SHP77 treated with DMSO at 0.1 percent for 48 hours (cell line): ENCODE measurements at regions not wholly inside any gene's neighbourhood (a gene's known extent, or its start where the extent isn't known, plus 50 kb on each side); places are given as distances from the start of the nearest gene placed in this dataset.
A peak's percentile ranks its signal among the peaks of the same experiment; 100 is the strongest.

Experiments
- DNase-seq: peaks from one replicate; lab custom pipeline; 2025; lab: John Stamatoyannopoulos, UW

DNA sequence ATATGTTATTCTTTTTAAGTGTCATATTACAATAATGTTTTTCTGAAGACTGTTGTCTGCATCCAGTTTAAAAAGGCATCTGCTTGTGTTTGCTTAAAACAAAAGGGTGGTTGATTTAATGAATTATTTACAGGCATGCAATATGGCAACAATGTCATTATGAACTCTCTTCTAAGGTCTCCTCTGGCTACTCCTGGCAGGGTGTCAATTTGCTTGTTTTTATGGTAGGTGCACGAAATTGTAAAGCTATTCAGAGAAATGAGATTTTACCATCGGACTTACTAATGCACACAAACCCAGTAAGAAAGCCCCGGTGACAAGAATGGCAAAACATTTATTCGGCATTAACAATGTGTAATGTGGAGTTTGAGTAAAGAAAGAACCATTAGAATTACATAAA, 539.8 kb upstream of the ZNF608 start:
- DNase-seq, result no peak

DNA sequence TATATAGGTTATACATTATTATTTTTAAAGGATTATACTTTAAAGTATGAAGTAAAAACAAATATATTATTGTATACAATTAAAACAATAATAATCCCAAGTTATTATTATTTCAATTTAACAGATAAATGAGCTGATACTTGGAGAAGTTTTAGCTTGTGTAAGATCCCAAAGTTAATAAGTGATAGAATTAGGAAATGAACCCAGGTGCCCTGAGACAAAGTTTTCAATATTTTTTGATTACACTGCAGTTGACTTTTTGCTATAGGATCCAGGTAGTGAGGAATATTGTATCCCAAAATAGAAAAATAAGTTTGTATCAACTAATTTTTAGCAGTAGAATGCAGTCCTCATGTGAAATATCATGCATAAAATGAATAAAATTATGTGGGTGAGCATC, 543.2 kb upstream of the ZNF608 start:
- DNase-seq, result no peak

DNA sequence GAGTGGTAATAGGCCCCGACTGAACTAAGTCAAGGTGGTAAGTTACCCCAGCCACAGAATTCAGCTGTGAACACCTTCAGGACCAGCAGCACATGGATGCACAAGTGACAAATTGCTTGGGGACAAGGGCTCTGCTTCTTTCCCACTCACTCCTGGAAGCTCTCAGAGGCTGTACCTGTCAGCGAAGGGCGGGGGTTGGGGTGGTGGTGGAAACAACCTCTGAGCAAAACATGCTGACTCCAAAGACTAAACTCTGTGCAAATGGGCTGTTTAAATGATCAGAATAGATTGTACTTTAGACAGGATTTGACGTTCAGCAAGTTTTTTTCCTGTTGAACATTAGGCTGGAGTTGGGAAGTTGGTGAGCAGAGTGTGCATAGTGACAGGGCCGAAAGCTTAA, 544.5 kb upstream of the ZNF608 start:
- DNase-seq, result no peak

DNA sequence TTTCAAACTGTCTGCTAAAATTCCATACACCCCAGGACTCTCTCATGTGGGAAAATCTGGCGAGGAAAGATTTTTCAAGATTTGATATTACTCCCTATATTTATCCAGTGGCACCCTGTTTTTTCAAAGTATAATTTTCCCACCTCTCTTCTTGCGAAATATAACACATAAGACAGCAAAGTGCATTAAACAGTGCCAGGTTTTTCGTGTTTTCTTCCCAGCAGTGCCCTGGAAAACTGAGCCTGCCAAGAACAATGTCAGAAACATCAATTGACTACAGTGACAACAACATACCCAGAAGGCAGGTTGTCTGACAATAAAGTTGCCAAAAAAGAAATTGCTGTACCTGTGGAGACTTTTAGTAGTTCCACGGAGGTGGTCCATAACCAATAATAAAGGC, 545.0 kb upstream of the ZNF608 start:
- DNase-seq, result no peak

DNA sequence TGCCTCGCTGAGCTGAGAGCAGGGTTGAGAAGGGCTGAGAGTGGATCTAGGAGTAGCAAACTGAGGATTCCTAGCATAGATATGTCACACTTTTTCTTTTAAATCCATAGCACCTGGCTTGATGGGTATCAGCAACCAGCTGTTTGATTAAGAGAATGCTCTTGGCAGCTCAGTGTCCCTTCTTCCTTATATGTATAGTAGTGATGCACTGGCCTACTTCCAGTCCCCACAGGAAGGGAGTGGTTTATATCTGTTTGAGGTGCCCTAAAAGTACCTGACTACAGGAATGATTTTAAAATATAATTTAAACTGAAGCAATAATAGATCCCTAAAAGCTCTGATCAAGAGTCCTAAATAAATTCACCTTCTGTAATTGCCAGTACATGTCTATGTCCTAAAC, 546.8 kb upstream of the ZNF608 start:
- no peak for DNase-seq

DNA sequence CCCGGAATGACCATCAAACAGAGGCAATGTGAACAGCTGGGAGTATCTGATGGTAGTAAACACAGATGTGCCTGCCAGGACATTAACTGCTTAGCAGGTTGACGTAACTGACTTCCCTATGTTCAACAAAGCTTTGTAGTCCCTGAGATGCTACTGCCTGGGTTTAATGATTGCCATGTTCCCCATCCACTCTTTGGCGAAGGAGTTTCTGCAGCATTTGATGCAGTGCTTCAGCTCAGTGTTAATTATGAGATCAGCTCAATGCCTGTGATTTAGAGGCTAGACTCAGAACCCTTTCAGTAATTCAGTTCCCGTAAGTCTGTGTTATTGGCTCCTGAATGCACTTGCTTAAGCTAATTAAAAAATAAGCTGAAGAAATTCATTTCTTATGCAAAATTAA, 547.3 kb upstream of the ZNF608 start:
- DNase-seq, result no peak

DNA sequence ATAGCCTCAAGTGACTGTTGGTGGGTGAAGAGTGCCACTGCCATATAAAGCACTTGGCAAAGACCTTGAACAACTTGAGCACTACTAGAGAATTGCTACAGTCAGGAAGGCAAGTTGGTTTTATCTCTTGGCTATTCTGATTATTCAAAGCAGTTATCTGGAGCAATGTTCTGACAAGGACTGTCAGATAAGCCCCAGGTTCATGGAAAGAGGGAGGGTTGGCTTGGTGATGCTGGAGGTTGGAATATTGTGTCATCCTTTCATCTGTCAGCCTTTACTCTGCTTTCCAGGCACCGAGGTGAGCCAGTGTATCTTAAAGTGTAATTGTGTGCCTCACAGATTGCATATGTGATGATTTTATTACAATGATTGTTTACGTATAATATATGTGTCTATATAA, 548.4 kb upstream of the ZNF608 start:
- no peak for DNase-seq

DNA sequence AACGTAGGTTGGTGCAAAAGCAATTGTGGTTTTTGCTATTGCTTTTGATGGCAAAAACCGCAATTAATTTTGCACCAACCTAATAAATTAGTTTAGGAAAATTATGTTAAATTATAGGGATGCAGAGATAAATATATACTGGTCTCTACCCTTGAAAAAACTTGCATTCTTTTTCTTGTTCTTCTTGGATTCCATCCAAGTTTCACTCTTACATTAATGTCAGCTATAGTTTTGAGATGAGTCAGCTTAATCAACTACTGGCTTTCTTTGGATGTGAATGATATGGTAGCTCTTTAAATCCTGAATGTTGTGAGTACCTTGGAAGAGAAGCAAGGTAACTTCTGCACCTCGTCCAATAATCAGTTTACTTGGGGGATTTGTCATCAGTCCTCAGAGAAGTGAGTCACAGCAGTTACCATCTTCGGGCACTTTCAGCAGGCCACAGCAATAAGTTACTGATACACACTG, 549.0 kb upstream of the ZNF608 start:
- DNase-seq, result no peak

DNA sequence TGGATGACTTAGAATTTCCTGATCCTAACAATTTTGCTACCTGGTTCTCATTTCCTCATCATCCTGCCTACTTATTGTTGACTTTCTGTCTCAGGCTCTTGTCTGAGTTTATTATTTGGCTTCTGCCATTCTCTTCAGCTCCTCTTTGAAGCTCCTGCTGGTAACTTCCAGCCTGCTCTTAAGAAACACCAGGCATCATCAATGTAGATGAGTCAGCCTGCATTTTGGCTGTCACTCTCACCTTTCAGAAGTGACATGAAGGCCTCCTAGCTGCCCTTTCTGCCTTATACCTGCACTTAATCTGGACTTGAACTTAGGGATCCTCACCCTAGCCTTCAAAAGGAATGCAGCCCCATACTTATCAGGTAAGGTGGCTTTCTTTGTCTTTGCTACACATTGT, 551.8 kb upstream of the ZNF608 start:
- no peak for DNase-seq

DNA sequence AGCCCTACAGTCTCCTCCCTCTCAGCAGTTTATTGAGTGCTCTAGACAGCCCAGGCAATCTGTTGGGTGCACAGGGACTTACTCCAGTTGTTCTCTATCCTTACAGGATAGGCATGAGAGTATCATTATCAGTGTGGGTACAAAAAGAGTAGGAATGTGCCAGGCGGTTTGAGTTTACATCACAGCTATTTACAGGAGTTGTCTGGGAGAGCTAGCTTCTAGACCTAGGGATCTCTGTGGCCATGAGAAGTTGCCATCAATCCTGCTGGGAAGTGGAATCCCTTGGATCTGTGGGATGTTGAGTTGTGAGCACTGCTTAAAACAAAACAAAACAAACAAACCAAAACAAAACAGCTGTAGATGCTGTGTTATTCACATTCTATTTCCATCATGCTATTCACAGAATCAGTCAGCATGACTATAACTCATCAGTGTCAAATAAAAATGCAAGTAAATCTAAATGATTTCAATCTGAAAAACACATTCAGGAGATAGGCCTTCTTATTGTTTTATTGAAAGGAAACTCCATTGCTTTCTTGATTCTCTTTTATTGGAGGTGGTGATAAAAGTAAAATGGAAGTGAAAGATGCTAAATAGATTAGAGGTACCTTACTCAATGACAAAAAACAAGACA, 552.4 kb upstream of the ZNF608 start:
- no peak for DNase-seq

DNA sequence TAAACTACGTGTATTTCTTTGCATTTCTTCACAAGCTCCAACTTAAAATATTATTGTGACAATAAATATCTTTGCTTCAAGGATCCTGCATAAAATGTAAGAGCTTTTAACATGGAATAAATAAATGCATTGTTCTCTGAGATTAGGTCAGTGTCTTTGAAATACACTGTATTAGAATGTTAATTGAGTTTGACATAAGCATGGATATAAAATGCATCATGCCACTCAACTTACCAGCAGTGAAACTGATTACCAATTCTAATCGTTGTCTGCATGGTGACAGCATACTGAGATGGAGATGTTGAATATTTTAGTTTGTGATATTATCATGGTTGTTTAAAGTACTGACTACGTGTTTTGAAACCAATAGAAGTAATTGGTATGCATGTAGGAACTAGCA, 555.3 kb upstream of the ZNF608 start:
- DNase-seq, result no peak

DNA sequence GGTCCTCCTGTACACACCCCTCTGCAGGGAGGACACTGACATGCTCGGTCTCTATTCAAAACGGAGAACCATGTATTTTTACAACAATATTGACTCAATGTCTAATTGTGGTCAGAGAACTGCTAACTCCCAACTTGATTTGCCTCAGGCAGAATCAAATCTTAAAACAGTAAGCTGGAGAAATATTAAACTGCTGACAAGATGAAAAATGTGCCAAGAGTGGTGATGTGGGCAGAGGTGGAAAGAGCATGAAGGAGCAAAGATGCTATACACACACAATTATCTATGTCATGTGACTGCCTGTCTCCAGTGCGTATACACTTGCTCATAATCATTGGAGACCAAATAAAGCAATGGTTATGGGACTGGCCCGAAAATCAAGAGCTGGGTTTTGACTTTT, 556.1 kb upstream of the ZNF608 start:
- DNase-seq, result no peak

DNA sequence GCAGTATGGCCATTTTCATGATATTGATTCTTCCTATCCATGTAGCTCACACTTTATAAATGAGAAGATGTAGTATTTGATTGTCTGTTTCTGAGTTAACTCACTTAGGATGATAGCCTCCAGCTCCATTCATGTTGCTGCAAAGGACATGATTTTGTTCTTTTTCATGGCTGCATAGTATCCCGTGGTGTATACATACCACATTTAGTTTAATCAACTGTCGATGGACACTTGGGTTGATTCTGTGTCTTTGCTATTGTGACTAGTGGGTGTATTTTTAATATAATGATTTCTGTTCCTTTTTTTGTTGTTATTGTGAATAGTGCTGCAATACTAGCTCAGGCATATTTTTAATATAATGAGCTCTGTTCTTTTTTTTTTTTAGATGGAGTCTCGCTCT, 560.3 kb upstream of the ZNF608 start:
- no peak for DNase-seq

DNA sequence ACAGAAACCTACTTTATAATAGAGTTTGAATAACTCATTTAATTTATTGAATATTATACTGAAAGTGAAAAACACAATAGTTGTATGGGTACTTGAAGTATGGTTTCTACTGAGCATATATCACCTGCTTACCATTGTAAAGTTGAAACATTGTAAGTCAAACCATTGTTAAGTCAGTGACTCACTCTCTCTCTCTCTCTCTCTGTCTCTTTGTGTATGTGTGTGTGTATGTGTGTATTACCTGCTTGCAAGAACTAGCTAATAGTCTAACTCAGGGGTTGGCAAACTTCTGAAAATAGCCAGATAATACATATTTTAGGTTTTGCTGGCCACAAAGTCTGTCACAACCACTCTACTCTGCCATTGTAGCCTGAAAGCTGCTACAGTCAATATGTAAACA, 564.3 kb upstream of the ZNF608 start:
- DNase-seq, result no peak

DNA sequence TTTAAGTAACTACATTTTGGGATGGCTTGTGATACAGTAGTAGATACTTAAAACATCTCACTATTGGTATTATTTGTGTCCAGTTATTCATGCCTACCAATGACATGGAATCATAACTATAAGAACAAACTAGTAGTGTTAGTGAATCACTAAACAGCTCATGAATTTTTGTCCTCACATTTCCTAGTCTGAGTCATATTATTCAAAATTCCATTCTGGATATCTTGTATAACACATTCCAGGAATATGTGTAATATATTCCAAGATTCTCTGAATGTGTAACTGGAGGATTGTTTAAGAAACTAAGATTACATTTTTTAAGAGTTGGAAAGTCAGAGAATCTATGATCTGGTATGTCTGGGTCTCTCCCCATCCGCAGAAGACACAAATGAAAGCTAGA, 565.3 kb upstream of the ZNF608 start:
- no peak for DNase-seq

DNA sequence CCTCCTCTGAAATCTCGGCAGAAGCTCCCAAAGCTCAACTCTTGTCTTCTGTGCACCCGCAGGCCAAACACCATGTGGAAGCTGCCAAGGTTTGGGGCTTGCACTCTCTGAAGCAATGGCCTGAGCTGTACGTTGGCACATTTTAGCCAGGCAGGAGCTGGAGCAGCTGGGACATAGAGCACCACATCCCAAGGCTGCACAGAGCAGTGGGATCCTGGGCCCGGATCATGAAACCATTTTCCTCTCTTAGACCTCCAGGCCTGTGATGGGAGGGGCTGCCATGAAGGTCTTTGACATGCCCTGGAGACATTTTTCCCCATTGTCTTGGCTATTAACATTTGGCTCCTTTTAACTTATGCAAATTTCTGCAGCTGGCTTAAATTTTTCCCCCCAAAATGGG, 567.1 kb upstream of the ZNF608 start:
- DNase-seq, result no peak

DNA sequence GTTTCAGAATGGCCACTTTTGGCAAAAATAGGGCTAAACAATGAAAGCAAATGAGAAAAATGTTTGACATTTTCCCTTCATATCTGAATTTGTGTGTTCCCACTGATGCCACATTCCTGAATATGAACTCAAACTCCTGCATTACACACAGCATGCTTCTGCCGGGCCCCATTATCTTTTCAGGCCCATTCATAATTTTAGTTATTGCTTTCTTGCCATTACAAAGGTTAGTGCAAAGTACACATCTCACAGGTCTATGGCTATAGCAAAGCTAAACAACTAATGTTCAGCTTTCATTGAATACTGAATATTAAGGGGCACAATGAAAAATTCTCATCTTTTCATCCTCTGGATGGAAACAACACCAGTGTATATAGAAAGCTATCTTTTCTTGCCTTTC, 568.9 kb upstream of the ZNF608 start:
- DNase-seq, result no peak

DNA sequence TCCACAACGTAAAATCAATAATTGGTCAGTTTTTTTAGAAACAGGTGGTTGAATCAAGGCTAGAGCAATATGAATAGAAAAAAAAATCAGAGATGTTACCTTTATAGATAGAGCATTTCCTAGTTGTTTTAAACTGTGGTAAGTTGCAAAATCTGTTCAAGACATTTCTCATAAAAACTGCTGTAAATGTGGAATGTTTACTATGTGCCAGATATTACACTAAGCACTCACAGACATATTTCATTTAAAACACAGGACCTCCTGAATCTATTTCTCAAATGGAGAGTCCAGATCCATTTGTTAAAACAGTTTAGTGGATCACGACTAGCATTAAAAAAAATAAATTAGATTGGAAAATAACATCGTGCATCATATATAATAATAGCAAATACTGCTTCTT, 570.0 kb upstream of the ZNF608 start:
- DNase-seq, result no peak

DNA sequence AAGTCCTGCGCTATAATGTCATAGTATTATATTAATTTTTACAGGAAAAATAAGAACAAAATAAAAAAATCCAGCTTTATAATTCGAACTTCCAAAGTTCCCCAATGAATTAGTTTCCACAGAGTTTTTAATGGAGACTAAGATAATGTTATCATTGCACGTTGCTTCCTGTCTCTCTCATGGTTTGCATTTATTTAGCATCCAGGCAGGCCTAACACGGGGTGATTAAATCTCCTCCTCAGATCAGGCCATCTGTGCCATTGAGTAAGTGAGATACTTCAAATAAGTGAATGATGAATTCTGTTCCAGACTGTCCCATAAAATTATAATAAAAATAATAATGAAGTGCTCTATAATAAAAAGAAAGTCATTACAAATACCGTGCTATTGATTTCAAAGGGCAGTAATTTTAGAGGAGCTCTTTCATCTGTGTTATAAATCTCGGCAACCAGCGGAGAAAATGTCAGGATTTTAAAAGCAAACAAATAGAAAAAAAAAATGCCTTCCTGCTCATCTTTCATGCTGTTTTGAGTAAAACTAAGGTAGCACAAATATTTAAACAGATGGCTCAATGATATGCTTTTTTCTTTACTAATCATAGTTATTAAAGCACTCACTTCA, 570.6 kb upstream of the ZNF608 start:
- DNase-seq, result peak; percentile 100

DNA sequence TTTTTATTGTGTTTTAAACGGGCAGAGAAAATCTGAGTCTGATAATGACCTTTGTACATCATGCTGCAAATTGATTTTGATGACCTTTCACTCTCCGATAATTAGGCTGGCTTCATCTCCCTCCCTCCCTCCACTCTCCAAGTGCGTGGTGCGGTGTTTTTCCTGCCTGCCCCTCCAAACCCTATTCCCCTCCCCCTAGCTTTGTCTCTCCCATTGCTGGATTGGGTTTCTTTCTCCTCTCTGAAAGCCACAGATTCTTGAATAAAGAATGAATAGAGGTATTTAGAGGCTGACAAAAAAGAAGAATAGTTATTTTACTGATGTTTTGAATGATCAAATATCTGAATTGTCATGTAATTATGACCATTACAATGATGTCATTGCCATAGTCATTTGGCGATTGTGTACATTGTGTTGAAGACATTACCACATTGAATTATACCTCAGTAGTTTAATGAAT, 571.1 kb upstream of the ZNF608 start:
- DNase-seq, result no peak

DNA sequence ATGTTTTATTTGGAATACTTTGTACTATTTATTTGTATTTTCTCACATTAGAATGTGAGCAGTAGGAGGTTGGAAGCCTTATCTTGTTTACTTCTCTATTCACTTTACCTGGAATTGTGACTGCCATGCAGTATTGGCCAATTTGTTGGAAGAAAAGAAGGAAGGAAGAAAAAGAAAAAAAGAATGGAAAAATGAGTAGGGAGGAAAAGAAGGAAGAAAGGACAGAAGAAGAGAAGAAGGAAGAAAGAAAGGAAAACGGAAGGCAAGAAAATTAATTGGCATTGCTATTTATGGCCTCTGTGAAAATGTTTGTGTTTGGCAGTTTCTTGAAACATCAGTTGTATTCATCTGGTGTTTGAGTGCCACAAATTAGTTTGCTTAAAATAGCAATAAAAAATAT, 575.2 kb upstream of the ZNF608 start:
- DNase-seq, result no peak

DNA sequence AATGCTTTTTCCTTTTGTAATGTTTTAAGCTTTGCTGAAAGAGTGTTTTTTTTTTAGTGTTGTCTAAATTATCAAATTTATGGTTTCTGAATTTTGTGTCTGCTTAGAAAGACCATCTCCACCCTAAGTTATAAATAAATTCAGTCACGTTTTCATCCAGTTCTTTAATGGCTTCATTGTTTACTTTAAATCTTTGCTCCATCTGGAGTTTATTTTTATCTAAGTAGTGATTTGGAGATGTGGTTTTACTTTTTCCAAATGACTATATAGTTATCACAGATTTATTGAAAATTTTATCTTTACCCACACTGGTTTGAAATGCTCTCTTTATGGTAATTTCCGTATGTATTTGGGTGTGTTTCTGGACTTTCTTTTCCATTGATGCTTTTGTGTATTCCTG, 577.2 kb upstream of the ZNF608 start:
- DNase-seq, result no peak

DNA sequence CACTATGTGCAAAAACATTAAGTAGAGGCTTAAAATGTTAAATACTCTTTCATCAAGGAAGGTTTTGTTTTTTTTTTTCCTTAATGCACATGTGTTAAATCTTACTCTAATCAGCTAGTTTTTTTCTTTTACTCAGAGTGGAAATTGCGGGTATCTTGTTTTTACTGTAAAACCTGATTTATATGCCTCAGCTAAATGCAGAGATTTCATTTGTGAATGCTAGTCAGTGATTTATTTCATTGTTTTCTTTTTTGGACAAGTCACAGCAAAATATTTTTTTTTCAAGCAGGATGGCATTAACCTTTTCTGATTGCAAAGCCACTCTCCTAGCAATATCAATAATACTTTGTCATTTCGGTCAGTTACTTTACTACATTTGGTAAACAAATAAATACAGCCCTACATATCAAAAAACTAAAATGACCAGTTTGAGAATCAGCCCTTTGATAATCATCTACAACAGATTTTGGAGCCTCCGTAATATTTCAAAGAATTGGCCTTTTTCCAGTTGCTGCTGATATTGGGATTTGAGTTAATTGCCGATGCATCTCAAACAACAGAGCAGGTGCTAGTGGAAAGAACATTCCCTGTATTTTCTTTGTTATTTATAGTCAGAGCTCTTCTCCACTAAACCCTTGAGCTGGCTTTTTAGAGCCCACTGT, 579.2 kb upstream of the ZNF608 start:
- no peak for DNase-seq

DNA sequence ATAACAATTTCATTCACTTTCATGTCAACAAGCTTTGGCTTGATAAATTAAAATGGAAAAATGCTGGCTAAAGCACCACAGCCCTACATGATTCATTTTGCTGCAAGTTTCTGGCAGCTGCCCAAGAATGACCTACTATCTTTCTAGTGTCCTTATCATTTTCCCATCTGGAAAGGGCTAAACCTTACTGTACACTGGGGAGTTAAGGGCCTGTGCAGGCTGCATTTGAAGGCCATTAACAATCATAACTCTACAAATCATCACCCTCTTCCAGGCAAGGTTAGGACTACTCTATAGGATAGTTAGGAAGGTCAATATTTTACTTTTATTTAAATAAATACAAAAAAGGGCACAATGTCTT, 579.7 kb upstream of the ZNF608 start:
- peak; percentile 99 for DNase-seq
